Caco-2 (cell line): ENCODE measurements at regions not wholly inside any gene's neighbourhood (a gene's known extent, or its start where the extent isn't known, plus 50 kb on each side); places are given as distances from the start of the nearest gene placed in this dataset.
A peak's percentile ranks its signal among the peaks of the same experiment; 100 is the strongest.

Source experiments
- BruUV-seq: library from RNA; stranded (reverse); fragments of 400-500 nt; replicated peaks from 2 replicates; lab custom pipeline; 2021; lab: Mats Ljungman, UMichigan
- CTCF ChIA-PET: fragments of 300-600 bp; sonication (Branson Sonifier 250); formaldehyde crosslinking; loops from one replicate; lab custom pipeline; 2022; ENCODE audit warnings: antibody characterized with exemption; lab: Charles Lee
- POLR2A ChIA-PET: fragments of 300-600 bp; sonication (Branson Sonifier 250); formaldehyde crosslinking; loops from one replicate; lab custom pipeline; 2022; ENCODE audit warnings: antibody characterized with exemption; lab: Charles Lee
- DNase-seq, 2 experiments: peaks; one replicate each; pipeline versions ENCODE4 v3.0.0 to v3.0.0-alpha.2; 2020 to 2022
- H3K27me3 ChIP-seq: replicated peaks from 2 replicates; pipeline ENCODE4 v1.6.0; 2011; ENCODE audit warnings: low read length; ENCODE audit not compliant: control insufficient read depth, insufficient read depth
- H3K36me3 ChIP-seq: 2 replicates; pipeline ENCODE4 v1.5.1; 2011; ENCODE audit warnings: low read length; ENCODE audit not compliant: control insufficient read depth, insufficient read depth
- H3K4me1 ChIP-seq: fragments of 250-450 bp; sonication (Bioruptor Pico); 2 replicates; pipeline ENCODE4 v1.5.1; 2020; ENCODE audit warnings: mild to moderate bottlenecking
- H3K4me3 ChIP-seq: 2 replicates; pipeline ENCODE4 v1.5.1; 2011; ENCODE audit warnings: low read depth, mild to moderate bottlenecking, control low read depth, low read length
- H3K9me3 ChIP-seq: fragments of 250-450 bp; sonication (Bioruptor Pico); 2 replicates; pipeline ENCODE4 v1.5.1; 2020; ENCODE audit warnings: mild to moderate bottlenecking, moderate library complexity
- H3K27ac Mint-ChIP-seq: one replicate; pipeline ENCODE4 v1.8.0; 2022; ENCODE audit warnings: mixed read lengths; ENCODE audit not compliant: unreplicated experiment
- H3K27me3 Mint-ChIP-seq: one replicate; pipeline ENCODE4 v1.8.0; 2022; ENCODE audit warnings: mixed read lengths; ENCODE audit not compliant: insufficient read depth, unreplicated experiment
- H3K36me3 Mint-ChIP-seq: one replicate; pipeline ENCODE4 v1.8.0; 2022; ENCODE audit warnings: mild to moderate bottlenecking, mixed read lengths; ENCODE audit not compliant: insufficient read depth, unreplicated experiment
- H3K4me1 Mint-ChIP-seq: one replicate; pipeline ENCODE4 v1.8.0; 2022; ENCODE audit warnings: low read depth, mixed read lengths; ENCODE audit not compliant: unreplicated experiment
- H3K4me3 Mint-ChIP-seq: one replicate; pipeline ENCODE4 v1.8.0; 2022; ENCODE audit warnings: mild to moderate bottlenecking, moderate library complexity, mixed read lengths; ENCODE audit not compliant: unreplicated experiment
- H3K9me3 Mint-ChIP-seq: one replicate; pipeline ENCODE4 v1.8.0; 2022; ENCODE audit warnings: mixed read lengths; ENCODE audit not compliant: unreplicated experiment
- CTCF ChIP-seq, 2 experiments: fragments of 200-600 bp in 1 of 2; IDR thresholded peaks; 1 replicate in 1 of 2; 2 replicates in 1 of 2; pipeline versions ENCODE4 v1.5.1 to v1.8.0; 2011 to 2022; ENCODE audit warnings: antibody characterized with exemption in 1 of 2, control low read depth in 1 of 2, inconsistent platforms in 1 of 2, low read depth in 1 of 2, low read length in 1 of 2, mild to moderate bottlenecking in 1 of 2, moderate library complexity in 1 of 2; ENCODE audit not compliant: insufficient read depth in 1 of 2, severe bottlenecking in 1 of 2, unreplicated experiment in 1 of 2
- intact Hi-C: fragments of 100-400 bp; cut with micrococcal nuclease; formaldehyde crosslinking; loops from one replicate; pipeline ENCODE4 v1.10.0; 2022; ENCODE audit not compliant: unreplicated experiment

GRCh38 chr13:89514534-89515312 is 1832.8 kb upstream of the MIR17HG start:
- ChIA-PET CTCF (no interaction called here), POLR2A (no interaction called here)
- intact Hi-C loops, result loop anchor here (1.0 kb wide), 1 partner anchor 41 kb away; no protein-coding TSS in a partner anchor
- peaks cover 38% of the 10 kb centered on the region for H3K4me1 Mint-ChIP-seq
- no peak for TF ChIP-seq CTCF (IDR thresholded peaks at IDR 0.05; ENCODE audit: insufficient read depth in 1 of 2, low read depth in 1 of 2, low read length in 1 of 2, severe bottlenecking in 1 of 2, unreplicated experiment in 1 of 2)
- Histone ChIP-seq H3K36me3 (no peaks in the 10 kb centered on the region), H3K9me3 (no peaks in the 10 kb centered on the region), H3K27me3 (no peaks in the 10 kb centered on the region), H3K4me1 (peaks cover 31% of the 10 kb centered on the region), H3K4me3 (no peak overlapping the region)
- DNase-seq, result peak; percentile 46 to 57
- no peaks in the 10 kb centered on the region for H3K27me3 Mint-ChIP-seq
- BruUV-seq, result no TSS peak
- peaks cover 23% of the 10 kb centered on the region for H3K9me3 Mint-ChIP-seq
- peak overlapping the region; percentile 61 for H3K4me3 Mint-ChIP-seq
- H3K27ac Mint-ChIP-seq, result peak overlapping the region; percentile 98
- H3K36me3 Mint-ChIP-seq, result peaks cover 14% of the 10 kb centered on the region

- no peak for DNase-seq
- peaks cover 14% of the 10 kb centered on the region for H3K9me3 Mint-ChIP-seq
- no peaks in the 10 kb centered on the region for H3K27me3 ChIP-seq
- H3K36me3 Mint-ChIP-seq, result peaks cover 14% of the 10 kb centered on the region
- CTCF ChIA-PET, result no interaction called here
- H3K27me3 Mint-ChIP-seq, result no peaks in the 10 kb centered on the region
- peaks cover 31% of the 10 kb centered on the region for H3K4me1 Mint-ChIP-seq
- H3K9me3 ChIP-seq, result no peaks in the 10 kb centered on the region
- TF ChIP-seq CTCF (IDR thresholded peaks at IDR 0.05; ENCODE audit: insufficient read depth in 1 of 2, low read depth in 1 of 2, low read length in 1 of 2, severe bottlenecking in 1 of 2, unreplicated experiment in 1 of 2), result no peak
- intact Hi-C loops, result no loop called here
- H3K27ac Mint-ChIP-seq, result no peak overlapping the region
- no peak overlapping the region for H3K4me3 ChIP-seq
- peaks cover 31% of the 10 kb centered on the region for H3K4me1 ChIP-seq
- BruUV-seq, result no TSS peak
- POLR2A ChIA-PET, result no interaction called here
- no peak overlapping the region for H3K4me3 Mint-ChIP-seq
- no peaks in the 10 kb centered on the region for H3K36me3 ChIP-seq
These were observed 1831.5 kb upstream of the MIR17HG start for GRCh38 chr13:89515948-89516347.

- no peak overlapping the region for H3K4me3 Mint-ChIP-seq
- H3K36me3 Mint-ChIP-seq, result peaks cover 14% of the 10 kb centered on the region
- peaks cover 23% of the 10 kb centered on the region for H3K4me1 Mint-ChIP-seq
- no peaks in the 10 kb centered on the region for H3K27me3 Mint-ChIP-seq
- CTCF ChIA-PET, result no interaction called here
- Histone ChIP-seq H3K36me3 (no peaks in the 10 kb centered on the region), H3K4me1 (peaks cover 23% of the 10 kb centered on the region), H3K9me3 (no peaks in the 10 kb centered on the region), H3K27me3 (no peaks in the 10 kb centered on the region), H3K4me3 (no peak overlapping the region)
- POLR2A ChIA-PET, result no interaction called here
- no TSS peak for BruUV-seq
- no peak overlapping the region for H3K27ac Mint-ChIP-seq
- no peak for DNase-seq
- intact Hi-C loops, result no loop called here
- H3K9me3 Mint-ChIP-seq, result peaks cover 10% of the 10 kb centered on the region
- no peak for TF ChIP-seq CTCF (IDR thresholded peaks at IDR 0.05; ENCODE audit: insufficient read depth in 1 of 2, low read depth in 1 of 2, low read length in 1 of 2, severe bottlenecking in 1 of 2, unreplicated experiment in 1 of 2)
These were observed 1829.0 kb upstream of the MIR17HG start for GRCh38 chr13:89518289-89519077.
